ENCODE measurements at regions not wholly inside any gene's neighbourhood (a gene's known extent, or its start where the extent isn't known, plus 50 kb on each side); places are given as distances from the start of the nearest gene placed in this dataset.

- Histone ChIP-seq H3K4me1 (no peaks in the 10 kb centered on the region), H3K4me2 (ENCODE audit: low read length) (no peak overlapping the region), H3K9ac (no peak overlapping the region), H3K27ac (no peak overlapping the region), H3K27me3 (ENCODE audit: control insufficient read depth, insufficient read depth, low read length) (no peaks in the 10 kb centered on the region), H3K4me3 (ENCODE audit: low read depth, low read length) (no peak overlapping the region), H3K9me3 (ENCODE audit: control insufficient read depth, low read length) (no peaks in the 10 kb centered on the region), H3K36me3 (ENCODE audit: control insufficient read depth, insufficient read depth, low read length) (no peaks in the 10 kb centered on the region), H3K79me2 (no peaks in the 10 kb centered on the region), H2AFZ (no peak overlapping the region)
- TF ChIP-seq CTCF (IDR thresholded peaks at IDR 0.05): no peak
Measured at GRCh38 chr9:2286333-2286705, 271.2 kb downstream of the SMARCA2 start.

DNA sequence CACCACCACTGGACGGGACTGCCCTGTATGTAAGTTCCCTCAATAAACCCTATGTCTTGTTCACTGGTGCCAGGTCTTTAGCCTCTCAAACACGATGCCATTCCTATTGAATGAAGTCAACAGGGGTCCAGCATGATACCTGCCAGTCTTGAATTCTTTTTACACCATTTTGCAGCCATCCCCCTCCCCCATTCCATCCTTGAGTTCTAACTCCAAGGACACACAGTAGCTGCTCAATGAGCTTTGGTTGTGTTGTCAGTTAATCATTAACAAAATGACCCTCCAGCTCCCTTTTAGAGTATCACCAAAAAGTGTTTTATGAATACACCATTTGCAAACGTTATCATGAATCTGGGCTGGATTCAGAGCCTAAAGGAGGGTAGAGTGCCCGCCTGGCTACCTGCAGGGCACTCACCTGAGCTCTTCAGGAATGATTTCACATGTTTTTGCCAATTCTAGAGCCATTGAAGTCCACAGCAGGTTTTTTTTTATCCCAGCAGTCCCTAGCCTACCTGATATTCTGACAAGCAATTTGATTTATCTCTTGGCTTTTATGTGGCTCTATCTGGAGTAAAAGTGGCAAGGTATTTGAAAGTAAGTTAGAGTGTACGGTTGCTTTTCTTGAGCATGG, 271.8 kb downstream of the SMARCA2 start:
- H3K27ac ChIP-seq: no peak overlapping the region
- no peak overlapping the region for H3K9ac ChIP-seq
- H3K27me3 ChIP-seq (ENCODE audit: control insufficient read depth, insufficient read depth, low read length): no peaks in the 10 kb centered on the region
- H3K4me3 ChIP-seq (ENCODE audit: low read depth, low read length): no peak overlapping the region
- TF ChIP-seq CTCF (IDR thresholded peaks at IDR 0.05): no peak
- no peaks in the 10 kb centered on the region for H3K4me1 ChIP-seq
- H2AFZ ChIP-seq: no peak overlapping the region
- no peaks in the 10 kb centered on the region for H3K36me3 ChIP-seq (ENCODE audit: control insufficient read depth, insufficient read depth, low read length)
- H3K9me3 ChIP-seq (ENCODE audit: control insufficient read depth, low read length): no peaks in the 10 kb centered on the region
- H3K79me2 ChIP-seq: no peaks in the 10 kb centered on the region
- no peak overlapping the region for H3K4me2 ChIP-seq (ENCODE audit: low read length)

DNA sequence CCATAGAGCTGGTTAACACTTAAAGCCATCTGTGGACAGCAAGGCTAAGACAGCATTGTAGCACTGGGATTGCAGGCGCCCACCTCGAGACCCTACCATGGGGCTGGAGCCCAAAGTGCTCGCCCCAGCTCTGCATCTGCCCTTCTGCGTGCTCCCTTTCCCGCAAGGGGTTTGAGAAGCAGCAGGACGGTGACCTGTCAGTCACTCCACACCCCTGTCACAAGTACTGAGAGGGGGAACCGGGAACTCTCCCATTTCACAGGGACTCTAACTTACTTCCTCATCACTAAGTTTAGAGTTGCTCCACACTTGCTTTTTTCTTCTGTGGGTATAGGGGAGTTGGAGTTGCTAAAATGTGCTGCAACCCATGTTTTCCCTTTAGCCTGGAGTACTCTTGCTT, 273.2 kb downstream of the SMARCA2 start:
- no peak for TF ChIP-seq CTCF (IDR thresholded peaks at IDR 0.05)
- Histone ChIP-seq H3K9ac (no peak overlapping the region), H3K27ac (no peak overlapping the region), H3K4me3 (ENCODE audit: low read depth, low read length) (no peak overlapping the region), H3K79me2 (no peaks in the 10 kb centered on the region), H3K36me3 (ENCODE audit: control insufficient read depth, insufficient read depth, low read length) (no peaks in the 10 kb centered on the region), H3K4me2 (ENCODE audit: low read length) (no peak overlapping the region), H3K4me1 (no peaks in the 10 kb centered on the region), H3K27me3 (ENCODE audit: control insufficient read depth, insufficient read depth, low read length) (no peaks in the 10 kb centered on the region), H2AFZ (no peak overlapping the region), H3K9me3 (ENCODE audit: control insufficient read depth, low read length) (no peaks in the 10 kb centered on the region)

GRCh38 chr9:2289263-2289662, 274.1 kb downstream of the SMARCA2 start:
- Histone ChIP-seq H3K9me3 (ENCODE audit: control insufficient read depth, low read length) (no peaks in the 10 kb centered on the region), H3K4me3 (ENCODE audit: low read depth, low read length) (no peak overlapping the region), H3K27ac (no peak overlapping the region), H2AFZ (no peak overlapping the region), H3K79me2 (no peaks in the 10 kb centered on the region), H3K36me3 (ENCODE audit: control insufficient read depth, insufficient read depth, low read length) (no peaks in the 10 kb centered on the region), H3K4me2 (ENCODE audit: low read length) (no peak overlapping the region), H3K9ac (no peak overlapping the region), H3K4me1 (no peaks in the 10 kb centered on the region), H3K27me3 (ENCODE audit: control insufficient read depth, insufficient read depth, low read length) (no peaks in the 10 kb centered on the region)
- no peak for TF ChIP-seq CTCF (IDR thresholded peaks at IDR 0.05)

GRCh38 chr9:2290382-2290781, 275.2 kb downstream of the SMARCA2 start:
- no peak overlapping the region for H3K9ac ChIP-seq
- H3K9me3 ChIP-seq (ENCODE audit: control insufficient read depth, low read length): no peaks in the 10 kb centered on the region
- no peak overlapping the region for H2AFZ ChIP-seq
- H3K79me2 ChIP-seq: no peaks in the 10 kb centered on the region
- no peak for TF ChIP-seq CTCF (IDR thresholded peaks at IDR 0.05)
- H3K27ac ChIP-seq: no peak overlapping the region
- H3K36me3 ChIP-seq (ENCODE audit: control insufficient read depth, insufficient read depth, low read length): no peaks in the 10 kb centered on the region
- H3K4me3 ChIP-seq (ENCODE audit: low read depth, low read length): no peak overlapping the region
- H3K27me3 ChIP-seq (ENCODE audit: control insufficient read depth, insufficient read depth, low read length): no peaks in the 10 kb centered on the region
- H3K4me2 ChIP-seq (ENCODE audit: low read length): no peak overlapping the region
- H3K4me1 ChIP-seq: no peaks in the 10 kb centered on the region

Data from parathyroid adenoma (tissue), 2 donors.